A673 (cell line): ENCODE measurements at regions not wholly inside any gene's neighbourhood (a gene's known extent, or its start where the extent isn't known, plus 50 kb on each side); places are given as distances from the start of the nearest gene placed in this dataset.
"Not testable (repeated sequence)": the region's sequence is repeated elsewhere in the genome, so short reads cannot be mapped to it uniquely, and the experiment has no call there.

Experiments
- BruUV-seq: library from RNA; stranded (reverse); fragments of 400-500 nt; replicated peaks from 2 replicates; lab custom pipeline; 2021; lab: Mats Ljungman, UMichigan
- CTCF ChIA-PET: fragments of 300-600 bp; sonication (Branson Sonifier 250); formaldehyde crosslinking; loops from one replicate; lab custom pipeline; 2022; ENCODE audit warnings: antibody characterized with exemption; lab: Charles Lee
- POLR2A ChIA-PET: fragments of 300-600 bp; sonication (Branson Sonifier 250); formaldehyde crosslinking; loops from one replicate; lab custom pipeline; 2022; ENCODE audit warnings: antibody characterized with exemption; ENCODE audit not compliant: low non-redundant PET; lab: Charles Lee
- DNase-seq: peaks from one replicate; pipeline ENCODE4 v3.0.0-alpha.2; 2015; ENCODE audit warnings: low spot score
- H3K27ac ChIP-seq: fragments of 200-600 bp; sonication (generic); 2 replicates; pipeline ENCODE4 v1.5.1; 2016; ENCODE audit warnings: mixed run types, low read depth, mild to moderate bottlenecking, mixed read lengths, antibody characterized with exemption, low read length; ENCODE audit not compliant: poor library complexity, severe bottlenecking
- H3K27me3 ChIP-seq: fragments of 200-600 bp; sonication (generic); replicated peaks from 2 replicates; pipeline ENCODE4 v1.6.1; 2017; ENCODE audit warnings: mixed run types, low read depth, mild to moderate bottlenecking, mixed read lengths, antibody characterized with exemption, low read length; ENCODE audit not compliant: insufficient read depth, poor library complexity
- H3K36me3 ChIP-seq: fragments of 200-600 bp; sonication (generic); 2 replicates; pipeline ENCODE4 v1.6.1; 2016; ENCODE audit warnings: mixed run types, mild to moderate bottlenecking, mixed read lengths, antibody characterized with exemption, low read length; ENCODE audit not compliant: insufficient read depth, poor library complexity, severe bottlenecking
- H3K4me1 ChIP-seq: fragments of 200-600 bp; sonication (generic); 2 replicates; pipeline ENCODE4 v1.6.1; 2017; ENCODE audit warnings: mixed run types, mild to moderate bottlenecking, mixed read lengths, antibody characterized with exemption, low read length; ENCODE audit not compliant: insufficient read depth, poor library complexity, severe bottlenecking
- H3K4me3 ChIP-seq: fragments of 200-600 bp; sonication (generic); 2 replicates; pipeline ENCODE4 v1.5.1; 2016; ENCODE audit warnings: low read depth, mixed run types, mild to moderate bottlenecking, mixed read lengths, low read length; ENCODE audit not compliant: poor library complexity, severe bottlenecking
- H3K9me3 ChIP-seq: fragments of 200-600 bp; sonication (generic); 2 replicates; pipeline ENCODE4 v1.6.1; 2016; ENCODE audit warnings: mixed run types, low read depth, mild to moderate bottlenecking, mixed read lengths, antibody characterized with exemption, low read length; ENCODE audit not compliant: poor library complexity, severe bottlenecking
- EZH2 ChIP-seq: fragments of 200-600 bp; sonication (generic); IDR thresholded peaks from 2 replicates; pipeline ENCODE4 v1.6.1; 2017; ENCODE audit warnings: borderline replicate concordance, low read depth, mild to moderate bottlenecking, mixed read lengths, antibody characterized with exemption, low read length; ENCODE audit not compliant: poor library complexity, severe bottlenecking
- intact Hi-C: fragments of 100-400 bp; cut with micrococcal nuclease; formaldehyde crosslinking; loops from one replicate; pipeline ENCODE4 v1.10.0; 2022; ENCODE audit not compliant: unreplicated experiment
- TF ChIP-seq, protein P1 (sequence below): fragments of 300-800, 200-600 bp; sonication (generic); conservative IDR thresholded peaks from 2 replicates; pipeline ENCODE4 v1.5.1; 2017; ENCODE audit warnings: low read depth, mild to moderate bottlenecking, antibody characterized with exemption, low read length, moderate library complexity, mixed read lengths

- Histone ChIP-seq H3K27me3 (no peaks in the 10 kb centered on the region), H3K4me1 (no peaks in the 10 kb centered on the region), H3K4me3 (no peak overlapping the region), H3K9me3 (no peaks in the 10 kb centered on the region), H3K36me3 (no peaks in the 10 kb centered on the region), H3K27ac (no peak overlapping the region)
- BruUV-seq = no TSS peak
- ChIA-PET CTCF (interaction anchor here (0.6 kb wide), 1 partner anchor 14 kb away, joined by 4 read pairs; no protein-coding TSS in a partner anchor), POLR2A (no interaction called here)
- no peak for DNase-seq
- intact Hi-C loops = no loop called here
- TF ChIP-seq EZH2 = no peak
- TF ChIP-seq, protein P1, sequence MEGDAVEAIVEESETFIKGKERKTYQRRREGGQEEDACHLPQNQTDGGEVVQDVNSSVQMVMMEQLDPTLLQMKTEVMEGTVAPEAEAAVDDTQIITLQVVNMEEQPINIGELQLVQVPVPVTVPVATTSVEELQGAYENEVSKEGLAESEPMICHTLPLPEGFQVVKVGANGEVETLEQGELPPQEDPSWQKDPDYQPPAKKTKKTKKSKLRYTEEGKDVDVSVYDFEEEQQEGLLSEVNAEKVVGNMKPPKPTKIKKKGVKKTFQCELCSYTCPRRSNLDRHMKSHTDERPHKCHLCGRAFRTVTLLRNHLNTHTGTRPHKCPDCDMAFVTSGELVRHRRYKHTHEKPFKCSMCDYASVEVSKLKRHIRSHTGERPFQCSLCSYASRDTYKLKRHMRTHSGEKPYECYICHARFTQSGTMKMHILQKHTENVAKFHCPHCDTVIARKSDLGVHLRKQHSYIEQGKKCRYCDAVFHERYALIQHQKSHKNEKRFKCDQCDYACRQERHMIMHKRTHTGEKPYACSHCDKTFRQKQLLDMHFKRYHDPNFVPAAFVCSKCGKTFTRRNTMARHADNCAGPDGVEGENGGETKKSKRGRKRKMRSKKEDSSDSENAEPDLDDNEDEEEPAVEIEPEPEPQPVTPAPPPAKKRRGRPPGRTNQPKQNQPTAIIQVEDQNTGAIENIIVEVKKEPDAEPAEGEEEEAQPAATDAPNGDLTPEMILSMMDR = no peak
These were observed 61.6 kb upstream of the ATP2B4 start for GRCh38 chr1:203565049-203565448.

DNA sequence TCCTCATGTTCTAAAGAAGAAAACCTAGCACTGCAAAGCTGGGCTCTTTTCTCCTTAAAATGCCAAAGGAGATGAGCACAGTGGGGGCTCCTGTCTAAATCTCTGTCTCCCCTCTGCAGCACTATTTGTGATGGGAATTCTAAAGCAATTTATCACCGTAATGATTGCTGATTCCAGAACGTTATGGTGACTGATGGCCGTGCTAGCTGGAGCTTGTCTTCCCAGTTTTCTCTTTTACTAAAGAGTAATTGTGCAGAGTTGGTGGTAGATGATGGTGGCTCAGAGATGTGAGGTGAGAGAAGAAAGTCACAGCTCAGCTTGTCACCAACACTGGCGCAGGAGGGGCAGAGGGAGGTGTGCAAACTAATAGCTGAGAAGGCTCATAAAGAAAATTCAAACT lies 60.7 kb upstream of the ATP2B4 start:
- intact Hi-C loops = no loop called here
- H3K4me1 ChIP-seq = no peaks in the 10 kb centered on the region
- ChIA-PET CTCF (no interaction called here), POLR2A (no interaction called here)
- TF ChIP-seq, protein P1 = no peak
- TF ChIP-seq EZH2 = no peak
- no peak overlapping the region for H3K4me3 ChIP-seq
- no peak for DNase-seq
- H3K36me3 ChIP-seq = no peaks in the 10 kb centered on the region
- no peak overlapping the region for H3K27ac ChIP-seq
- H3K27me3 ChIP-seq = no peaks in the 10 kb centered on the region
- no TSS peak for BruUV-seq
- H3K9me3 ChIP-seq = no peaks in the 10 kb centered on the region

DNA sequence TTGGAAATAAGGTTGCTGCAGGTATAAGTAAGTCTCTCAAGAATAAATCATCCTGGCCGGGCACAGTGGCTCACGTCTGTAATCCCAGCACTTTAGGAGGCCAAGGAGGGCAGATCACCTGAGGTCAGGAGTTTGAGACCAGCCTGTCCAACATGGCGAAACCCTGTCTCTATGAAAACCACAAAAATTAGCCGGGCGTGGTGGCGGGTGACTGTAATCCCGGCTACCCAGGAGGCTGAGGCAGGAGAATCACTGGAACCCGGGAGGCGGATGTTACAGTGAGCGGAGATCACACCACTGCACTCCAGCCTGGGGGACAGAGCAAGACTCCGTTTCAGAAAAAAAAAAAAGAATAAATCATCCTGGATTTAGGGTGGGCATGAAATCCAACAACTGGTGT lies 59.7 kb upstream of the ATP2B4 start:
- H3K27ac ChIP-seq, BruUV-seq, intact Hi-C loops, H3K4me1 ChIP-seq, H3K9me3 ChIP-seq, DNase-seq, H3K4me3 ChIP-seq, CTCF ChIA-PET, H3K36me3 ChIP-seq, H3K27me3 ChIP-seq, POLR2A ChIA-PET: not testable (repeated sequence)

GRCh38 chr1:203567596-203567995 lies 59.0 kb upstream of the ATP2B4 start:
- no TSS peak for BruUV-seq
- no peak for TF ChIP-seq EZH2
- TF ChIP-seq, protein P1 = no peak

More at GRCh38 chr1:203567596-203567995, 59.0 kb upstream of the ATP2B4 start:
- Histone ChIP-seq H3K4me3 (no peak overlapping the region), H3K27me3 (no peaks in the 10 kb centered on the region), H3K9me3 (no peaks in the 10 kb centered on the region), H3K4me1 (no peaks in the 10 kb centered on the region), H3K27ac (no peak overlapping the region), H3K36me3 (no peaks in the 10 kb centered on the region)
- DNase-seq = no peak
- intact Hi-C loops = no loop called here
- CTCF ChIA-PET = no interaction called here
- POLR2A ChIA-PET = no interaction called here
